IMR-90 (cell line): ENCODE measurements at regions not wholly inside any gene's neighbourhood (a gene's known extent, or its start where the extent isn't known, plus 50 kb on each side); places are given as distances from the start of the nearest gene placed in this dataset.

Experiments used
- ATAC-seq: fragments of 200-7000 bp; cut with Tn5 transposase; 2 replicates; pipeline ENCODE4 v1.9.1; 2020; ENCODE audit warnings: low read depth, mild to moderate bottlenecking, moderate library complexity
- BruUV-seq: library from RNA; stranded (reverse); fragments of 400-500 nt; replicated peaks from 2 replicates; lab custom pipeline; 2021; lab: Mats Ljungman, UMichigan
- CTCF ChIA-PET: fragments of 300-600 bp; formaldehyde crosslinking; extraction: SDS; loops from one replicate; lab custom pipeline; 2021; ENCODE audit warnings: antibody characterized with exemption; lab: Yijun Ruan, JAX
- POLR2A ChIA-PET: fragments of 300-600 bp; sonication (Branson Sonifier 250); formaldehyde crosslinking; loops from one replicate; lab custom pipeline; 2022; ENCODE audit warnings: antibody characterized with exemption; ENCODE audit not compliant: unreplicated experiment; lab: Charles Lee
- DNase-seq: peaks from one replicate; pipeline ENCODE4 v3.0.0; 2013
- H2AFZ ChIP-seq: replicated peaks from 2 replicates; pipeline ENCODE3; 2013; ENCODE audit warnings: low read length, mild to moderate bottlenecking; ENCODE audit not compliant: poor library complexity
- H2AK5ac ChIP-seq: 2 replicates; pipeline ENCODE4 v1.6.1; 2013; ENCODE audit warnings: low read depth, low read length, inconsistent platforms
- H2AK9ac ChIP-seq: replicated peaks from 2 replicates; pipeline ENCODE3; 2013; ENCODE audit warnings: mild to moderate bottlenecking, low read depth, low read length, moderate library complexity; ENCODE audit not compliant: poor library complexity
- H2BK120ac ChIP-seq: 2 replicates; pipeline ENCODE4 v1.6.1; 2013; ENCODE audit warnings: low read depth, low read length, inconsistent platforms
- H2BK15ac ChIP-seq: 3 replicates; pipeline ENCODE4 v1.6.1; 2013; ENCODE audit warnings: low read depth, low read length, inconsistent platforms
- H2BK20ac ChIP-seq: 2 replicates; pipeline ENCODE4 v1.6.1; 2013; ENCODE audit warnings: low read depth, mild to moderate bottlenecking, inconsistent platforms, low read length, moderate library complexity
- H2BK5ac ChIP-seq: 2 replicates; pipeline ENCODE4 v1.6.1; 2013; ENCODE audit warnings: mild to moderate bottlenecking, low read depth, low read length, inconsistent platforms; ENCODE audit not compliant: poor library complexity, severe bottlenecking
- H3K14ac ChIP-seq: replicated peaks from 2 replicates; pipeline ENCODE4 v1.6.1; 2013; ENCODE audit warnings: low read depth, low read length, inconsistent platforms
- H3K18ac ChIP-seq: 2 replicates; pipeline ENCODE4 v1.6.1; 2013; ENCODE audit warnings: low read depth, low read length, control low read depth
- H3K23ac ChIP-seq: 2 replicates; pipeline ENCODE4 v1.6.1; 2013; ENCODE audit warnings: low read depth, low read length, inconsistent platforms
- H3K27ac ChIP-seq: 2 replicates; pipeline ENCODE4 v1.5.1; 2013; ENCODE audit warnings: mild to moderate bottlenecking, control low read depth, low read length; ENCODE audit not compliant: insufficient read depth
- H3K27me3 ChIP-seq: 2 replicates; pipeline ENCODE4 v1.6.1; 2013; ENCODE audit warnings: low read length; ENCODE audit not compliant: control insufficient read depth, insufficient read depth
- H3K36me3 ChIP-seq: 2 replicates; pipeline ENCODE4 v1.6.1; 2013; ENCODE audit warnings: low read length, mixed read lengths; ENCODE audit not compliant: control insufficient read depth, insufficient read depth
- H3K4ac ChIP-seq: 2 replicates; pipeline ENCODE4 v1.6.1; 2013; ENCODE audit warnings: low read depth, low read length, inconsistent platforms
- H3K4me1 ChIP-seq: 2 replicates; pipeline ENCODE4 v1.6.1; 2013; ENCODE audit warnings: low read length, mixed read lengths; ENCODE audit not compliant: control insufficient read depth, insufficient read depth
- H3K4me2 ChIP-seq: 2 replicates; pipeline ENCODE4 v1.6.1; 2013; ENCODE audit warnings: low read depth, mild to moderate bottlenecking, control low read depth, low read length, moderate library complexity
- H3K4me3 ChIP-seq: 2 replicates; pipeline ENCODE4 v1.5.1; 2013; ENCODE audit warnings: low read depth, mild to moderate bottlenecking, control low read depth, low read length, moderate library complexity; ENCODE audit not compliant: insufficient read depth
- H3K56ac ChIP-seq: 2 replicates; pipeline ENCODE4 v1.6.1; 2013; ENCODE audit warnings: low read length, inconsistent platforms; ENCODE audit not compliant: insufficient read depth; ENCODE audit errors: extremely low read depth
- H3K79me1 ChIP-seq, 2 experiments: 2 replicates each; pipeline ENCODE4 v1.6.1; 2013; ENCODE audit warnings: low read length in 2 of 2, inconsistent platforms in 1 of 2, low read depth in 1 of 2
- H3K9ac ChIP-seq: 2 replicates; pipeline ENCODE4 v1.6.1; 2013; ENCODE audit warnings: low read depth, low read length, control low read depth
- H3K9me1 ChIP-seq: 2 replicates; pipeline ENCODE4 v1.6.1; 2013; ENCODE audit warnings: low read length, inconsistent platforms; ENCODE audit not compliant: insufficient read depth
- H3K9me3 ChIP-seq: 2 replicates; pipeline ENCODE4 v1.6.1; 2013; ENCODE audit warnings: low read length; ENCODE audit not compliant: control insufficient read depth, insufficient read depth
- H4K20me1 ChIP-seq: 2 replicates; pipeline ENCODE4 v1.6.1; 2013; ENCODE audit warnings: low read length, inconsistent platforms; ENCODE audit not compliant: insufficient read depth
- H4K5ac ChIP-seq: 2 replicates; pipeline ENCODE4 v1.6.1; 2013; ENCODE audit warnings: mild to moderate bottlenecking, low read depth, low read length, control low read depth
- H4K8ac ChIP-seq, 2 experiments: 2 replicates each; pipeline ENCODE4 v1.6.1; 2013; ENCODE audit warnings: low read depth in 2 of 2, low read length in 2 of 2, control low read depth in 1 of 2, inconsistent platforms in 1 of 2
- H4K91ac ChIP-seq: 2 replicates; pipeline ENCODE4 v1.6.1; 2013; ENCODE audit warnings: low read depth, low read length, inconsistent platforms; ENCODE audit not compliant: insufficient read depth
- BHLHE40 ChIP-seq: fragments of 150-350 bp; IDR thresholded peaks from 2 replicates; pipeline ENCODE4 v1.6.1; 2016; ENCODE audit warnings: mild to moderate bottlenecking, low read depth, low read length
- MAZ ChIP-seq: IDR thresholded peaks from 2 replicates; pipeline ENCODE4 v1.6.1; 2012; ENCODE audit warnings: low read depth, mild to moderate bottlenecking, low read length, improper control_type of control experiment, moderate library complexity, borderline replicate concordance
- NFE2L2 ChIP-seq: fragments of 150-350 bp; IDR thresholded peaks from 2 replicates; pipeline ENCODE4 v1.6.1; 2016; ENCODE audit warnings: low read depth, mild to moderate bottlenecking, low read length
- WGBS, 2 experiments: methylation state at CpG; one replicate each; pipeline versions ENCODE4 v1.1.5 to v1.1.7; 2013; ENCODE audit warnings: missing lambda C conversion rate in 2 of 2; ENCODE audit not compliant: insufficient read length in 1 of 2; ENCODE audit errors: extremely low coverage in 2 of 2; 5-methylcytosine and 5-hydroxymethylcytosine counted together
- dilution Hi-C: fragments of 300-500 bp; cut with HindIII; formaldehyde crosslinking; loops from one replicate; pipeline ENCODE4 v1.14.3; 2018; ENCODE audit warnings: low sequenced_read_pairs; ENCODE audit not compliant: unreplicated experiment
- in situ Hi-C: fragments of 300-500 bp; cut with MboI; formaldehyde crosslinking; loops from 3 replicates; pipeline ENCODE4 v1.14.3; 2019; ENCODE audit warnings: low sequenced_read_pairs, inconsistent platforms, mixed read lengths
- intact Hi-C: fragments of 100-400 bp; cut with micrococcal nuclease; formaldehyde crosslinking; loops from 2 replicates; pipeline ENCODE4 v1.10.0; 2022

DNA sequence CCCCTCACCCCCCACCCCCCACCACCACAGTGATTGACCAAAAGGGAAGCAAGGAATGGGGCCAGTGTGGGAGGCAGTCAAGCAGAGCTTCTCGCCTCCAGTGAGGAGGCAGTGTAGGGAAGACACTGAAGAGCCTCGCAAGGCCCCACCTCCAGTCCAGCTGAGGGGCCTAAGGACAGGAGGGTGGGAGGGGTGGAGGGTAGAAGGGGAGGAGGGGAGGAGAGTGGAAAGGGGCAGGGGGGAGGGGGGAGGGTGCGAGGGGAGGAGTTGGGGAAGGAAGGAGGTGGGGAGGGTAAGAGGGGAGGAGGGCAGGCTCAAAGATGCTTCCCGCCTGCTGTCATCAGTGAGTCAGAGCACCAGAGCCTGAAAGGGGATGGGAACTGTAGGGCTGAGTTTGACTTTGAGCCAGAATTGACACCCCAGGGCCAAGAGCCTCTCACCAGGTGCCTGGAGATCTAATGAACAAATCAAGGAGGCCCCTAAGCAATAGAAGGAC lies 786.2 kb downstream of the UQCRFS1 start:
- H3K4me2 ChIP-seq = no peak overlapping the region
- TF ChIP-seq MAZ (no peak), BHLHE40 (no peak), NFE2L2 (no peak)

More for the DNA sequence above, 786.2 kb downstream of the UQCRFS1 start:
- H2BK5ac ChIP-seq = no peak overlapping the region
- ChIA-PET CTCF (no interaction called here), POLR2A (no interaction called here)
- H3K36me3 ChIP-seq = no peaks in the 10 kb centered on the region
- no peaks in the 10 kb centered on the region for H3K79me1 ChIP-seq
- no peak overlapping the region for H3K27ac ChIP-seq
- H3K23ac ChIP-seq = no peak overlapping the region
- no peak overlapping the region for H3K18ac ChIP-seq
- H3K56ac ChIP-seq = no peak overlapping the region
- H3K4ac ChIP-seq = no peak overlapping the region
- no peaks in the 10 kb centered on the region for H3K4me1 ChIP-seq
- H2BK20ac ChIP-seq = no peak overlapping the region
- H2AK5ac ChIP-seq = no peak overlapping the region
- H3K27me3 ChIP-seq = no peaks in the 10 kb centered on the region
- no peak overlapping the region for H4K5ac ChIP-seq
- in situ Hi-C loops (no loop called here), dilution Hi-C loops (no loop called here), intact Hi-C loops (no loop called here)
- H3K9ac ChIP-seq = no peak overlapping the region
- H4K8ac ChIP-seq = no peak overlapping the region
- WGBS, 2 experiments = no CpG with 5 or more reads among the region's 4 CpGs
- H3K14ac ChIP-seq = no peak overlapping the region
- no peak overlapping the region for H3K4me3 ChIP-seq
- no peak overlapping the region for H4K91ac ChIP-seq
- DNase-seq (no peak), ATAC-seq (no peak)
- H2BK120ac ChIP-seq = no peak overlapping the region
- H4K20me1 ChIP-seq = no peaks in the 10 kb centered on the region
- H3K9me3 ChIP-seq = peaks cover 26% of the 10 kb centered on the region
- BruUV-seq = no TSS peak
- H3K9me1 ChIP-seq = no peaks in the 10 kb centered on the region
- no peak overlapping the region for H2AK9ac ChIP-seq
- no peak overlapping the region for H2AFZ ChIP-seq
- no peak overlapping the region for H2BK15ac ChIP-seq
